HepG2 (cell line): ENCODE measurements at regions not wholly inside any gene's neighbourhood (a gene's known extent, or its start where the extent isn't known, plus 50 kb on each side); places are given as distances from the start of the nearest gene placed in this dataset.

Source experiments
- AKAP8 ChIP-seq: sonication (generic); formaldehyde crosslinking; IDR thresholded peaks from 2 replicates; pipeline ENCODE4 v1.5.1; 2020; ENCODE audit warnings: mild to moderate bottlenecking, missing genetic modification reagents
- ELF4 ChIP-seq: sonication (generic); formaldehyde crosslinking; IDR thresholded peaks from 2 replicates; pipeline ENCODE4 v1.5.0; 2020; ENCODE audit warnings: missing genetic modification reagents, mild to moderate bottlenecking, moderate library complexity, borderline replicate concordance
- GPN1 ChIP-seq: sonication (generic); formaldehyde crosslinking; IDR thresholded peaks from 2 replicates; pipeline ENCODE4 v1.5.1; 2020; ENCODE audit warnings: missing genetic modification reagents, borderline replicate concordance
- MLLT10 ChIP-seq: sonication (generic); formaldehyde crosslinking; IDR thresholded peaks from 2 replicates; pipeline ENCODE4 v1.4.0; 2020; ENCODE audit warnings: missing genetic modification reagents
- MTERF4 ChIP-seq: sonication (generic); formaldehyde crosslinking; IDR thresholded peaks from 2 replicates; pipeline ENCODE4 v1.8.0; 2023; ENCODE audit warnings: mild to moderate bottlenecking, missing genetic modification reagents
- POLR2AphosphoS5 ChIP-seq: IDR thresholded peaks from 2 replicates; pipeline ENCODE4 v1.6.1; 2012; ENCODE audit warnings: low read depth, low read length
- SNRNP70 ChIP-seq: fragments of 200-400 bp; formaldehyde crosslinking; IDR thresholded peaks from 2 replicates; pipeline ENCODE4 v1.6.1; 2017; ENCODE audit warnings: mild to moderate bottlenecking, low read depth, low read length, moderate library complexity
- SSRP1 ChIP-seq: IDR thresholded peaks from 2 replicates; pipeline ENCODE4 v1.6.1; 2016; ENCODE audit warnings: control low read depth
- TOE1 ChIP-seq: sonication (generic); formaldehyde crosslinking; IDR thresholded peaks from 2 replicates; pipeline ENCODE4 v1.4.0; 2020; ENCODE audit warnings: mild to moderate bottlenecking, missing genetic modification reagents
- ZBTB7A ChIP-seq: sonication (generic); formaldehyde crosslinking; IDR thresholded peaks from 2 replicates; pipeline ENCODE4 v1.8.0; 2022; ENCODE audit warnings: mild to moderate bottlenecking, missing genetic modification reagents
- ZC3H13 ChIP-seq: sonication (generic); formaldehyde crosslinking; IDR thresholded peaks from 2 replicates; pipeline ENCODE4 v1.8.1; 2023; ENCODE audit warnings: mild to moderate bottlenecking, missing genetic modification reagents, moderate library complexity
- ZFP36L2 ChIP-seq: sonication (generic); formaldehyde crosslinking; IDR thresholded peaks from 2 replicates; pipeline ENCODE4 v1.4.0; 2020; ENCODE audit warnings: missing genetic modification reagents
- ZKSCAN5 ChIP-seq: sonication (generic); formaldehyde crosslinking; IDR thresholded peaks from 2 replicates; pipeline ENCODE4 v1.5.1; 2020; ENCODE audit warnings: mild to moderate bottlenecking, missing genetic modification reagents
- ZNF317 ChIP-seq: sonication (generic); formaldehyde crosslinking; IDR thresholded peaks from 2 replicates; pipeline ENCODE4 v1.5.0; 2020; ENCODE audit warnings: mild to moderate bottlenecking, missing genetic modification reagents
- ZNF605 ChIP-seq: sonication (generic); formaldehyde crosslinking; IDR thresholded peaks from 2 replicates; pipeline ENCODE4 v1.8.0; 2022; ENCODE audit warnings: mild to moderate bottlenecking, missing genetic modification reagents
- ZNF607 ChIP-seq: sonication (generic); formaldehyde crosslinking; IDR thresholded peaks from 2 replicates; pipeline ENCODE4 v1.5.1; 2020; ENCODE audit warnings: missing genetic modification reagents, mild to moderate bottlenecking, borderline replicate concordance
- TF ChIP-seq, protein P1 (sequence below): fragments of 450-650 bp; IDR thresholded peaks from 2 replicates; pipeline ENCODE4 v1.6.1; 2017; ENCODE audit warnings: mild to moderate bottlenecking
- TF ChIP-seq, protein P2 (sequence below): IDR thresholded peaks from 2 replicates; pipeline ENCODE4 v1.6.1; 2016; ENCODE audit warnings: mild to moderate bottlenecking
- TF ChIP-seq, protein P3 (sequence below): sonication (generic); formaldehyde crosslinking; IDR thresholded peaks from 2 replicates; pipeline ENCODE4 v1.9.0; 2021; ENCODE audit warnings: missing genetic modification reagents, mild to moderate bottlenecking, borderline replicate concordance
- TF ChIP-seq, protein P4 (sequence below): sonication (generic); formaldehyde crosslinking; IDR thresholded peaks from 2 replicates; pipeline ENCODE4 v1.5.1; 2020; ENCODE audit warnings: mild to moderate bottlenecking, missing genetic modification reagents, moderate library complexity

DNA sequence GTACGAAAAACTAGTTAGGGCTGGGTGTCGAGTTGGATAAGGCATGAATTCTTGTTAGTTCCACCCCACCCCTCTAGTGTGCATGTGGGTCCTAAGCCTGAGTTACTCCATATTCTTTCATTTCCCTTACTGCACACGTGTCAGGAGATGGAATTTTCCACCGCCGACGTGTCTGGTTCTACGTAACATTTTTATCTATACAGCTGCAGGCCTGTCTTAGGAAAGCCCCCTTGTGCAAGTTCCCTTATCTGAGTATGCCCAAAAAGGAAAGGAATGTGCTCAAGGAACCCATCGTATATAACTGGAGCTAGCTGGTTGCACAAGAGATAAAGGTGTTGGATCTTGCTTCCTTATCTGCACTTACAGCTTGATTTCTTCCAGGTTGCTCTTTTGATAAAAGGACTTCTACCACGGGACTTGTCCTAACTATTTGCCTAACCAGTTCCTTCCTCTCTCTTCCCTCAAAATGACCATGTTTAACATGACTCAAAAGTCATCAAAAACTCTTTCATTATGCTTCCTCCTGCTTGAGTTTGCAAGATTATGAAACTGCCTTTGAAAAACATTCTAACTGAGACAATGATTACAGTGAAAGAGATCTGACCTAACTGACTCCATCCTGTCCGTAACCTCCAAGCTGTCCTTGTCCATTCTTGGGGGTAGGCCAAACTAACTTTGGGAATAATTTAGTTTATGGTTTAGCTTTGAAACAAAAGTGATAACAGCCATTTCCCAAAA is 181.4 kb downstream of the AKR1D1 start (continued):
- TF ChIP-seq, protein P1, sequence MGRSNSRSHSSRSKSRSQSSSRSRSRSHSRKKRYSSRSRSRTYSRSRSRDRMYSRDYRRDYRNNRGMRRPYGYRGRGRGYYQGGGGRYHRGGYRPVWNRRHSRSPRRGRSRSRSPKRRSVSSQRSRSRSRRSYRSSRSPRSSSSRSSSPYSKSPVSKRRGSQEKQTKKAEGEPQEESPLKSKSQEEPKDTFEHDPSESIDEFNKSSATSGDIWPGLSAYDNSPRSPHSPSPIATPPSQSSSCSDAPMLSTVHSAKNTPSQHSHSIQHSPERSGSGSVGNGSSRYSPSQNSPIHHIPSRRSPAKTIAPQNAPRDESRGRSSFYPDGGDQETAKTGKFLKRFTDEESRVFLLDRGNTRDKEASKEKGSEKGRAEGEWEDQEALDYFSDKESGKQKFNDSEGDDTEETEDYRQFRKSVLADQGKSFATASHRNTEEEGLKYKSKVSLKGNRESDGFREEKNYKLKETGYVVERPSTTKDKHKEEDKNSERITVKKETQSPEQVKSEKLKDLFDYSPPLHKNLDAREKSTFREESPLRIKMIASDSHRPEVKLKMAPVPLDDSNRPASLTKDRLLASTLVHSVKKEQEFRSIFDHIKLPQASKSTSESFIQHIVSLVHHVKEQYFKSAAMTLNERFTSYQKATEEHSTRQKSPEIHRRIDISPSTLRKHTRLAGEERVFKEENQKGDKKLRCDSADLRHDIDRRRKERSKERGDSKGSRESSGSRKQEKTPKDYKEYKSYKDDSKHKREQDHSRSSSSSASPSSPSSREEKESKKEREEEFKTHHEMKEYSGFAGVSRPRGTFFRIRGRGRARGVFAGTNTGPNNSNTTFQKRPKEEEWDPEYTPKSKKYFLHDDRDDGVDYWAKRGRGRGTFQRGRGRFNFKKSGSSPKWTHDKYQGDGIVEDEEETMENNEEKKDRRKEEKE, result no peak
- no peak; the same call in 1 of the 2 replicates for TF ChIP-seq SSRP1 (CRISPR knock-in tag)
- TF ChIP-seq AKAP8, result 0 out of 2 replicates have a peak, but pooled peaks have one; percentile 39
- no peak for TF ChIP-seq ZC3H13 (CRISPR knock-in tag)
- TF ChIP-seq ZFP36L2 (CRISPR knock-in tag), result no peak
- TF ChIP-seq ZNF607 (CRISPR knock-in tag), result no peak; the same call in 1 of the 2 replicates
- TF ChIP-seq, protein P2, sequence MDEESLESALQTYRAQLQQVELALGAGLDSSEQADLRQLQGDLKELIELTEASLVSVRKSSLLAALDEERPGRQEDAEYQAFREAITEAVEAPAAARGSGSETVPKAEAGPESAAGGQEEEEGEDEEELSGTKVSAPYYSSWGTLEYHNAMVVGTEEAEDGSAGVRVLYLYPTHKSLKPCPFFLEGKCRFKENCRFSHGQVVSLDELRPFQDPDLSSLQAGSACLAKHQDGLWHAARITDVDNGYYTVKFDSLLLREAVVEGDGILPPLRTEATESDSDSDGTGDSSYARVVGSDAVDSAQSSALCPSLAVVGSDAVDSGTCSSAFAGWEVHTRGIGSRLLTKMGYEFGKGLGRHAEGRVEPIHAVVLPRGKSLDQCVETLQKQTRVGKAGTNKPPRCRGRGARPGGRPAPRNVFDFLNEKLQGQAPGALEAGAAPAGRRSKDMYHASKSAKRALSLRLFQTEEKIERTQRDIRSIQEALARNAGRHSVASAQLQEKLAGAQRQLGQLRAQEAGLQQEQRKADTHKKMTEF (CRISPR knock-in tag), result peak; percentile 97
- no peak for TF ChIP-seq ZKSCAN5 (CRISPR knock-in tag)
- TF ChIP-seq POLR2AphosphoS5, result no peak
- TF ChIP-seq ZBTB7A (CRISPR knock-in tag), result 0 out of 2 replicates have a peak, but pooled peaks have one; percentile 18
- TF ChIP-seq, protein P3, sequence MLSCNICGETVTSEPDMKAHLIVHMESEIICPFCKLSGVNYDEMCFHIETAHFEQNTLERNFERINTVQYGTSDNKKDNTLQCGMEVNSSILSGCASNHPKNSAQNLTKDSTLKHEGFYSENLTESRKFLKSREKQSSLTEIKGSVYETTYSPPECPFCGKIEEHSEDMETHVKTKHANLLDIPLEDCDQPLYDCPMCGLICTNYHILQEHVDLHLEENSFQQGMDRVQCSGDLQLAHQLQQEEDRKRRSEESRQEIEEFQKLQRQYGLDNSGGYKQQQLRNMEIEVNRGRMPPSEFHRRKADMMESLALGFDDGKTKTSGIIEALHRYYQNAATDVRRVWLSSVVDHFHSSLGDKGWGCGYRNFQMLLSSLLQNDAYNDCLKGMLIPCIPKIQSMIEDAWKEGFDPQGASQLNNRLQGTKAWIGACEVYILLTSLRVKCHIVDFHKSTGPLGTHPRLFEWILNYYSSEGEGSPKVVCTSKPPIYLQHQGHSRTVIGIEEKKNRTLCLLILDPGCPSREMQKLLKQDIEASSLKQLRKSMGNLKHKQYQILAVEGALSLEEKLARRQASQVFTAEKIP (CRISPR knock-in tag), result no peak
- TF ChIP-seq ELF4 (CRISPR knock-in tag), result no peak
- no peak for TF ChIP-seq MLLT10 (CRISPR knock-in tag)
- no peak for TF ChIP-seq GPN1 (CRISPR knock-in tag)
- no peak for TF ChIP-seq MTERF4 (CRISPR knock-in tag)
- TF ChIP-seq ZNF605 (CRISPR knock-in tag), result peak; percentile 87
- TF ChIP-seq SNRNP70, result no peak
- TF ChIP-seq, protein P4, sequence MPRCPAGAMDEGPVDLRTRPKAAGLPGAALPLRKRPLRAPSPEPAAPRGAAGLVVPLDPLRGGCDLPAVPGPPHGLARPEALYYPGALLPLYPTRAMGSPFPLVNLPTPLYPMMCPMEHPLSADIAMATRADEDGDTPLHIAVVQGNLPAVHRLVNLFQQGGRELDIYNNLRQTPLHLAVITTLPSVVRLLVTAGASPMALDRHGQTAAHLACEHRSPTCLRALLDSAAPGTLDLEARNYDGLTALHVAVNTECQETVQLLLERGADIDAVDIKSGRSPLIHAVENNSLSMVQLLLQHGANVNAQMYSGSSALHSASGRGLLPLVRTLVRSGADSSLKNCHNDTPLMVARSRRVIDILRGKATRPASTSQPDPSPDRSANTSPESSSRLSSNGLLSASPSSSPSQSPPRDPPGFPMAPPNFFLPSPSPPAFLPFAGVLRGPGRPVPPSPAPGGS (CRISPR knock-in tag), result no peak
- peak; percentile 84; the same call in 1 of the 2 replicates for TF ChIP-seq TOE1 (CRISPR knock-in tag)
- no peak for TF ChIP-seq ZNF317 (CRISPR knock-in tag)
